Mesodermal cell (in vitro differentiated cells): ENCODE measurements at regions not wholly inside any gene's neighbourhood (a gene's known extent, or its start where the extent isn't known, plus 50 kb on each side); places are given as distances from the start of the nearest gene placed in this dataset.
"Not testable (repeated sequence)": the region's sequence is repeated elsewhere in the genome, so short reads cannot be mapped to it uniquely, and the experiment has no call there.

Experiments
- H3K27ac ChIP-seq: 2 replicates; pipeline ENCODE4 v1.7.0; 2013; ENCODE audit warnings: mild to moderate bottlenecking, low read depth, low read length, moderate library complexity; ENCODE audit not compliant: severe bottlenecking
- H3K36me3 ChIP-seq: 2 replicates; pipeline ENCODE4 v1.7.1; 2013; ENCODE audit warnings: mild to moderate bottlenecking, low read length, moderate library complexity; ENCODE audit not compliant: control insufficient read depth, insufficient read depth
- H3K4me1 ChIP-seq: one replicate; pipeline ENCODE4 v1.7.1; 2013; ENCODE audit warnings: mild to moderate bottlenecking, low read length; ENCODE audit not compliant: insufficient read depth, control insufficient read depth, poor library complexity, severe bottlenecking
- H3K4me3 ChIP-seq: 2 replicates; pipeline ENCODE4 v1.7.0; 2013; ENCODE audit warnings: low read length, control low read depth, mild to moderate bottlenecking; ENCODE audit not compliant: insufficient read depth, poor library complexity, severe bottlenecking; ENCODE audit errors: extremely low read depth
- H3K9me3 ChIP-seq: 2 replicates; pipeline ENCODE4 v1.7.1; 2013; ENCODE audit warnings: mild to moderate bottlenecking, low read length, moderate library complexity; ENCODE audit not compliant: control insufficient read depth
- WGBS, 2 experiments: methylation state at CpG; one replicate each; pipeline ENCODE4 v1.1.5; 2013; ENCODE audit warnings: missing lambda C conversion rate in 2 of 2; ENCODE audit not compliant: insufficient coverage in 2 of 2; 5-methylcytosine and 5-hydroxymethylcytosine counted together

- WGBS, 2 experiments, result no CpG with 5 or more reads among the region's 2 CpGs
- peaks cover 27% of the 10 kb centered on the region for H3K4me1 ChIP-seq
- H3K36me3 ChIP-seq, result no peaks in the 10 kb centered on the region
- no peaks in the 10 kb centered on the region for H3K9me3 ChIP-seq
- no peak overlapping the region for H3K4me3 ChIP-seq
- no peak overlapping the region for H3K27ac ChIP-seq
Measured at GRCh38 chr21:27369234-27369633, 402.3 kb upstream of the ADAMTS5 start.

- Histone ChIP-seq H3K4me1 (peaks cover 11% of the 10 kb centered on the region), H3K9me3 (no peaks in the 10 kb centered on the region), H3K4me3 (no peak overlapping the region), H3K27ac (no peak overlapping the region), H3K36me3 (no peaks in the 10 kb centered on the region)
- WGBS, 2 experiments, result 83 to 95% methylated on average over 2 of the region's 3 CpGs
Measured at GRCh38 chr21:27366646-27367235, 399.9 kb upstream of the ADAMTS5 start.

- no peak overlapping the region for H3K27ac ChIP-seq
- WGBS, 2 experiments, result no CpG with 5 or more reads among the region's 4 CpGs
- H3K9me3 ChIP-seq, result no peaks in the 10 kb centered on the region
- H3K4me3 ChIP-seq, result no peak overlapping the region
- H3K36me3 ChIP-seq, result no peaks in the 10 kb centered on the region
- peaks cover 9% of the 10 kb centered on the region for H3K4me1 ChIP-seq
Measured at GRCh38 chr21:27366036-27366435, 399.1 kb upstream of the ADAMTS5 start.

- Histone ChIP-seq H3K27ac (no peak overlapping the region), H3K9me3 (no peaks in the 10 kb centered on the region), H3K36me3 (no peaks in the 10 kb centered on the region), H3K4me1 (peaks cover 4% of the 10 kb centered on the region), H3K4me3 (no peak overlapping the region)
Measured at GRCh38 chr21:27365394-27365793, 398.5 kb upstream of the ADAMTS5 start.

- no CpG with 5 or more reads among the region's 3 CpGs for WGBS, 2 experiments
- H3K4me3 ChIP-seq, result no peak overlapping the region
- H3K4me1 ChIP-seq, result no peaks in the 10 kb centered on the region
- no peaks in the 10 kb centered on the region for H3K9me3 ChIP-seq
- no peaks in the 10 kb centered on the region for H3K36me3 ChIP-seq
- no peak overlapping the region for H3K27ac ChIP-seq
Measured at GRCh38 chr21:27363719-27364477, 397.0 kb upstream of the ADAMTS5 start.

- no peaks in the 10 kb centered on the region for H3K36me3 ChIP-seq
- H3K9me3 ChIP-seq, result no peaks in the 10 kb centered on the region
- no peak overlapping the region for H3K4me3 ChIP-seq
- no CpG with 5 or more reads among the region's 1 CpG for WGBS, 2 experiments
- no peaks in the 10 kb centered on the region for H3K4me1 ChIP-seq
- no peak overlapping the region for H3K27ac ChIP-seq
Measured at GRCh38 chr21:27362249-27362648, 395.4 kb upstream of the ADAMTS5 start.

- Histone ChIP-seq H3K27ac (no peak overlapping the region), H3K36me3 (no peaks in the 10 kb centered on the region), H3K4me1 (no peaks in the 10 kb centered on the region), H3K9me3 (no peaks in the 10 kb centered on the region), H3K4me3 (no peak overlapping the region)
Measured at GRCh38 chr21:27359141-27359540, 392.3 kb upstream of the ADAMTS5 start.

- no peak overlapping the region for H3K27ac ChIP-seq
- H3K4me1 ChIP-seq, result no peaks in the 10 kb centered on the region
- no peaks in the 10 kb centered on the region for H3K9me3 ChIP-seq
- H3K36me3 ChIP-seq, result no peaks in the 10 kb centered on the region
- no peak overlapping the region for H3K4me3 ChIP-seq
Measured at GRCh38 chr21:27352885-27353284, 386.0 kb upstream of the ADAMTS5 start.

GRCh38 chr21:27346041-27346448 lies 379.2 kb upstream of the ADAMTS5 start:
- Histone ChIP-seq H3K4me1 (no peaks in the 10 kb centered on the region), H3K36me3 (no peaks in the 10 kb centered on the region), H3K4me3 (no peak overlapping the region), H3K9me3 (no peaks in the 10 kb centered on the region), H3K27ac (no peak overlapping the region)
- WGBS, 2 experiments, result 100% methylated on average over 1 of the region's 2 CpGs; no CpG with 5 or more reads in 1 of the 2 experiments

GRCh38 chr21:27339902-27340301 lies 373.0 kb upstream of the ADAMTS5 start:
- 100% methylated on average over 2 of the region's 5 CpGs; no CpG with 5 or more reads in 1 of the 2 experiments for WGBS, 2 experiments
- Histone ChIP-seq H3K36me3 (no peaks in the 10 kb centered on the region), H3K4me3 (no peak overlapping the region), H3K4me1 (no peaks in the 10 kb centered on the region), H3K9me3 (no peaks in the 10 kb centered on the region), H3K27ac (no peak overlapping the region)

GRCh38 chr21:27338007-27338406 lies 371.1 kb upstream of the ADAMTS5 start:
- not testable (repeated sequence) for H3K36me3 ChIP-seq, H3K9me3 ChIP-seq, H3K4me3 ChIP-seq, H3K4me1 ChIP-seq, H3K27ac ChIP-seq
- WGBS, 2 experiments, result 95 to 96% methylated on average over 4 to 5 of the region's 5 CpGs
